K562 (cell line): ENCODE measurements at regions not wholly inside any gene's neighbourhood (a gene's known extent, or its start where the extent isn't known, plus 50 kb on each side); places are given as distances from the start of the nearest gene placed in this dataset.

Source experiments
- ATAC-seq: fragments of 200-7000 bp; cut with Tn5 transposase; 3 replicates; pipeline ENCODE4 v1.9.1; 2020; ENCODE audit warnings: moderate library complexity
- BruUV-seq: library from RNA; stranded (reverse); fragments of 400-500 nt; replicated peaks from 2 replicates; lab custom pipeline; 2021; lab: Mats Ljungman, UMichigan
- CTCF ChIA-PET: fragments of 300-600 bp; formaldehyde crosslinking; extraction: SDS; loops from one replicate; lab custom pipeline; 2021; ENCODE audit warnings: low intra/inter-chr PET ratio; lab: Yijun Ruan, JAX
- POLR2A ChIA-PET: fragments of 300-600, 350-650 bp; sonication (Branson Sonifier 250); formaldehyde crosslinking; extraction: SDS; loops from one replicate; lab custom pipeline; 2021; ENCODE audit warnings: antibody characterized with exemption, inconsistent platforms; lab: Yijun Ruan, JAX
- DNase-seq, 4 experiments: peaks; one replicate each; pipeline versions ENCODE4 v3.0.0 to v3.0.0-alpha.2; 2011 to 2018; ENCODE audit warnings: low spot score in 3 of 4, mixed read lengths in 3 of 4; ENCODE audit errors: extremely low read depth in 1 of 4
- FAIRE-seq: peaks from 2 replicates; lab custom pipeline; 2011; peaks lifted over from hg19 to GRCh38; lab: Jason Lieb, UNC
- H2AFZ ChIP-seq: 2 replicates; pipeline ENCODE4 v1.6.0; 2011; ENCODE audit warnings: low read depth, low read length, control low read depth, inconsistent platforms
- H3K27ac ChIP-seq: fragments of 200-600 bp; 3 replicates; pipeline ENCODE4 v1.8.0; 2011; ENCODE audit warnings: low read depth, mild to moderate bottlenecking, control low read depth, inconsistent platforms, low read length, moderate library complexity, mixed read lengths; ENCODE audit errors: extremely low read depth
- H3K27me3 ChIP-seq, 2 experiments: fragments of 300-600 bp in 1 of 2; 2 replicates in 1 of 2; 3 replicates in 1 of 2; pipeline versions ENCODE4 v1.6.0 to v1.8.0; 2011; ENCODE audit warnings: inconsistent platforms in 2 of 2, low read length in 2 of 2, mild to moderate bottlenecking in 1 of 2, mixed read lengths in 1 of 2, moderate library complexity in 1 of 2; ENCODE audit not compliant: control insufficient read depth in 2 of 2, insufficient read depth in 2 of 2
- H3K36me3 ChIP-seq: fragments of 300-600 bp; 3 replicates; pipeline ENCODE4 v1.8.0; 2011; ENCODE audit warnings: mild to moderate bottlenecking, low read length, inconsistent platforms; ENCODE audit not compliant: control insufficient read depth, insufficient read depth
- H3K4me1 ChIP-seq, 2 experiments: fragments of 200-600 bp in 1 of 2; replicated peaks in 1 of 2; 2 replicates in 1 of 2; 3 replicates in 1 of 2; pipeline versions ENCODE4 v1.5.1 to v1.8.0; 2011; ENCODE audit warnings: inconsistent platforms in 2 of 2, low read length in 2 of 2, mild to moderate bottlenecking in 1 of 2, mixed read lengths in 1 of 2, moderate library complexity in 1 of 2; ENCODE audit not compliant: control insufficient read depth in 2 of 2, insufficient read depth in 2 of 2
- H3K4me2 ChIP-seq: 2 replicates; pipeline ENCODE4 v1.6.1; 2011; ENCODE audit warnings: low read length, control low read depth, inconsistent platforms, mixed read lengths; ENCODE audit not compliant: insufficient read depth
- H3K4me3 ChIP-seq: fragments of 200-600 bp; sonication (generic), shearing (Covaris generic); 2 replicates; pipeline ENCODE4 v1.5.1; 2016; ENCODE audit warnings: control low read depth, inconsistent platforms
- H3K79me2 ChIP-seq: fragments of 200-600 bp; 3 replicates; pipeline ENCODE4 v1.8.0; 2011; ENCODE audit warnings: low read length, inconsistent platforms; ENCODE audit not compliant: control insufficient read depth, insufficient read depth
- H3K9ac ChIP-seq, 2 experiments: 2 replicates each; pipeline versions ENCODE4 v1.6.0 to v1.6.1; 2011; ENCODE audit warnings: low read depth in 2 of 2, low read length in 2 of 2, control low read depth in 1 of 2, inconsistent platforms in 1 of 2, mild to moderate bottlenecking in 1 of 2, mixed read lengths in 1 of 2; ENCODE audit not compliant: insufficient read depth in 1 of 2
- H3K9me1 ChIP-seq: one replicate; pipeline ENCODE4 v1.6.0; 2011; ENCODE audit warnings: inconsistent platforms, mild to moderate bottlenecking, low read length, moderate library complexity; ENCODE audit not compliant: control insufficient read depth, insufficient read depth
- H3K9me3 ChIP-seq: replicated peaks from 2 replicates; pipeline ENCODE4 v1.5.1; 2011; ENCODE audit warnings: low read depth, low read length, inconsistent platforms; ENCODE audit not compliant: control insufficient read depth, insufficient read depth
- H4K20me1 ChIP-seq: replicated peaks from 2 replicates; pipeline ENCODE4 v1.6.1; 2011; ENCODE audit warnings: low read length, inconsistent platforms, mixed read lengths; ENCODE audit not compliant: control insufficient read depth, insufficient read depth
- AFF4 ChIP-seq: sonication (generic); formaldehyde crosslinking; IDR thresholded peaks from 2 replicates; pipeline ENCODE4 v1.8.0; 2023; ENCODE audit warnings: mild to moderate bottlenecking, missing genetic modification reagents
- ARID3B ChIP-seq: fragments of 250-450 bp; sonication (Bioruptor Pico); IDR thresholded peaks from 2 replicates; pipeline ENCODE4 v1.4.0; 2020; ENCODE audit warnings: borderline replicate concordance
- EP400 ChIP-seq: fragments of 450-650 bp; IDR thresholded peaks from 2 replicates; pipeline ENCODE4 v1.6.1; 2017; ENCODE audit warnings: antibody characterized with exemption, mild to moderate bottlenecking, moderate library complexity
- HDAC1 ChIP-seq, 2 experiments: fragments of 450-650 bp; IDR thresholded peaks; 2 replicates each; pipeline ENCODE4 v1.6.1; 2016 to 2017; ENCODE audit warnings: inconsistent platforms in 1 of 2, mild to moderate bottlenecking in 1 of 2, moderate library complexity in 1 of 2
- MAFK ChIP-seq: IDR thresholded peaks from 2 replicates; pipeline ENCODE4 v1.6.1; 2011; ENCODE audit warnings: low read length, improper control_type of control experiment
- MLLT1 ChIP-seq, 2 experiments: fragments of 450-650 bp; IDR thresholded peaks; 2 replicates each; pipeline ENCODE4 v1.6.1; 2016
- SMAD3 ChIP-seq: fragments of 450-650 bp; formaldehyde crosslinking; conservative IDR thresholded peaks from 2 replicates; pipeline ENCODE4 v1.4.0; 2020; ENCODE audit warnings: mild to moderate bottlenecking
- SMARCA4 ChIP-seq: fragments of 450-650 bp; IDR thresholded peaks from 2 replicates; pipeline ENCODE4 v1.6.1; 2016
- STAT5A ChIP-seq: IDR thresholded peaks from 2 replicates; pipeline ENCODE4 v1.6.1; 2012; ENCODE audit warnings: low read length, inconsistent platforms, borderline replicate concordance
- ZNF239 ChIP-seq: fragments of 250-450 bp; sonication (Bioruptor Pico); IDR thresholded peaks from 2 replicates; pipeline ENCODE4 v1.4.0; 2020; ENCODE audit warnings: mild to moderate bottlenecking
- ZNF512 ChIP-seq: IDR thresholded peaks from 2 replicates; pipeline ENCODE4 v1.6.1; 2016; ENCODE audit warnings: missing genetic modification characterization, missing compliant biosample characterization
- WGBS: fragments of 100-300 bp; shearing (Covaris generic); methylation state at CpG from one replicate; pipeline ENCODE4 v1.1.6; 2016; ENCODE audit warnings: low coverage, mixed read lengths; ENCODE audit not compliant: insufficient coverage; ENCODE audit errors: missing lambda C conversion rate; 5-methylcytosine and 5-hydroxymethylcytosine counted together
- in situ Hi-C: fragments of 300-500 bp; cut with MboI; formaldehyde crosslinking; loops from 4 replicates; pipeline ENCODE4 v1.15.0; 2018; ENCODE audit warnings: inconsistent platforms, mixed read lengths
- intact Hi-C: fragments of 100-400 bp; cut with micrococcal nuclease; formaldehyde crosslinking; loops from 2 replicates; pipeline ENCODE4 v1.14.2; 2022

- intact Hi-C loops (loop anchor here (1.0 to 2.0 kb wide), 2 partner anchors 25 to 50 kb away; partner anchors contain the start of gene SSR3), in situ Hi-C loops (no loop called here)
- Histone ChIP-seq H4K20me1 (no peaks in the 10 kb centered on the region), H2AFZ (peak overlapping the region; percentile 94), H3K9me3 (no peaks in the 10 kb centered on the region), H3K4me1 (peaks cover 18 to 53% of the 10 kb centered on the region in 2 experiments), H3K9ac (peak overlapping the region; percentile 17 to 85; a peak in 3 of 4 replicates), H3K79me2 (no peaks in the 10 kb centered on the region), H3K4me2 (peak overlapping the region; percentile 92; the same call in 1 of the 2 replicates), H3K36me3 (no peaks in the 10 kb centered on the region), H3K4me3 (no peak overlapping the region), H3K27ac (peak overlapping the region; percentile 96), H3K9me1 (no peaks in the 10 kb centered on the region), H3K27me3 (no peaks in the 10 kb centered on the region)
- POLR2A ChIA-PET, result interaction anchor here (0.6 to 2.2 kb wide), 11 partner anchors 9 to 466 kb away, joined by 3 to 16 read pairs (median 4); no protein-coding TSS in a partner anchor
- ATAC-seq (peak; percentile 86), FAIRE-seq (peak; percentile 99), DNase-seq (peak; percentile 68 to 95 (median 76))
- CTCF ChIA-PET, result no interaction called here
- no TSS peak for BruUV-seq
- WGBS, result 22% methylated on average over 2 of the region's 2 CpGs
- no peak for TF ChIP-seq MAFK
- peak in 1 of 2 experiments; percentile 73; a peak in 2 of 4 replicates for TF ChIP-seq HDAC1 (IDR thresholded peaks at IDR 0.05)
- TF ChIP-seq EP400, result peak; percentile 60
- peak; percentile 66; the same call in 1 of the 2 replicates for TF ChIP-seq AFF4 (CRISPR knock-in tag)
- TF ChIP-seq SMARCA4, result peak; percentile 93
- peak; percentile 25; the same call in 1 of the 2 replicates for TF ChIP-seq STAT5A
- TF ChIP-seq ZNF512 (tag), result no peak
- no peak for TF ChIP-seq ZNF239 (CRISPR knock-in tag)
- no peak for TF ChIP-seq ARID3B (CRISPR knock-in tag)
- TF ChIP-seq MLLT1 (IDR thresholded peaks at IDR 0.05), result no peak
- TF ChIP-seq SMAD3 (CRISPR knock-in tag), result peak; percentile 44; the same call in 1 of the 2 replicates
Observed at GRCh38 chr3:156604642-156605144, 49.8 kb upstream of the SSR3 start.
